HG03196 (cell line): ENCODE measurements at regions not wholly inside any gene's neighbourhood (a gene's known extent, or its start where the extent isn't known, plus 50 kb on each side); places are given as distances from the start of the nearest gene placed in this dataset.

Source experiments
- ATAC-seq: cut with Tn5 transposase; IDR thresholded peaks from one replicate; pipeline ENCODE4 v1.9.1; 2021; ENCODE audit not compliant: unreplicated experiment

- no peak for ATAC-seq
Observed at GRCh38 chr5:175054243-175054642, 329.9 kb downstream of the MSX2 start.

GRCh38 chr5:175052351-175052750, 328.0 kb downstream of the MSX2 start:
- ATAC-seq, result no peak

DNA sequence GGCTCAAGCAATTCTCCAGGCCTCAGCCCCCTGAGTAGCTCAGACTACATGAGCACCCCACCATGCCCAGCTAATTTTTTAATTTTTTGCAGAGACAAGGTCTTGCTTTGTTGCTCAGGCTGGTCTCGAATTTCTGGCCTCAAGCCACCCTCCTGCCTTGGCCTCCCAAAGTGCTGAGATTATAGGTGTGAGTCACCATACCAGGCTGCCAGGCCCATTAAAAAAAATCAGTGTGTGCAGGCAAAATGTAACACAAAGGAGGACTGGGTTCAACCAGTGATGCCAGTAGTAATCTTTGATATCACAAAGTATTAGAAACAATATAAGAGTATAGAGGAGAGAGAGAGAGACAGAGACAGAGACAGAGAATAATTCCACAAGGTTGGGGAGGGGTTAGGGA, 322.7 kb downstream of the MSX2 start:
- no peak for ATAC-seq

DNA sequence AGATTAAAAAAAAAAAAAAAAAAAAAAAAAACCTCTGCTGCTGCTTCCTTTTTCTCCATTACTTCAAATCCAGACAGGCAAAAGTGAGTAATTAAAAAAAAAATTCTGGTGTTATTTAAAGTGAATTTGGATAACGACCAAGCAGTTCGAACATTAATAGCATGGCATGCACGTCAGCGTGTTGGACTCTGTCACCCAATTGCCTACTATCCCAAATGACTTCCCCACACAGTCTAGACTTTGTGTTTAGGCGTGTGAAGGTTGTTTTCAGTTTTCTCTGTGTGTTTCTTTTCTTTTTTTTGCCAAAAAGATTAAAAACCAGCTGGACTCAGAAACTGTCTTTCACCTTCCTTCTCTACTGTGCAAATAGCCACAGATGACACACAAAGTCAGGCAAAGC, 321.4 kb downstream of the MSX2 start:
- ATAC-seq, result no peak

- no peak for ATAC-seq
Observed at GRCh38 chr5:175037820-175038219, 313.4 kb downstream of the MSX2 start.

- ATAC-seq, result no peak
Observed at GRCh38 chr5:175035882-175036533, 311.6 kb downstream of the MSX2 start.

- no peak for ATAC-seq
Observed at GRCh38 chr5:175034924-175035323, 310.5 kb downstream of the MSX2 start.

- no peak for ATAC-seq
Observed at GRCh38 chr5:175032741-175033151, 308.4 kb downstream of the MSX2 start.

DNA sequence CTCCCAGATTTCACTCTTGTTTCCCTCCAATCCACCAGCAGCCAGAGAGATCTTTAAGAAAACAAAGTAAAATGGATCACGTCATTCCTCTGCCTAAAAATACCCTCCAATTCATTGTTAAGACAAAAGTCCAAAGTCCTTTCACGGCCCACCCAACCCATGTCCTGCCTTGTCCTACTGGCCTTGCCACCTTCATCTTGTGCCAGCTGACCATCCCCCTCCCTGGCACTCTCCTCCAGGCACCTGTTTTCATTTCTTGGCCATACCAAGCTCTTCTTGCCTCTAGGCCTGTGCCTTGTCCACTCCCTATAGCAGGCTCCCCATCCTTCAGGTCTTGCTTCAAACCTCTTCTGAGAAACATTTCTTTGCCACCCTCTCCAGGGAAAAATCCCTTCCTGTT, 307.6 kb downstream of the MSX2 start:
- ATAC-seq, result no peak

GRCh38 chr5:175027390-175027789, 303.0 kb downstream of the MSX2 start:
- ATAC-seq, result no peak

DNA sequence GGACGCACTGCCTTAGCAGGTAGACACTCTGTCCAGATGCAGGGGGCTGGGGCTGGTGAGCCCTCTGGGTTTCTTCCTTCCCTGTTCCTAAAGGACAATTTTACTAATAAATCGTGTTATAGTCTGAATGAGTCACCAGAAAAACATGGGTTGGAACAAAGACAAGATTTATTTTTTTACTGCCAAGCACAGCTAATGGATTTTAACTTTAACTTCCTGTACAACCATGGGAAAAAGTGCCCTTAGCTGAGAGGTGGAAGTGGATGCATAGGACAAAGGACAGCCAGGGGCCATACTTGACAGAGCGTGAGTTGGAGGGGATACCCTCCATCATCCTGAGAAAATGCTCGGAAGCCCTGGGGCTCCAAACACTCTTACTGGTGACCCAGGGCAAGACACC, 300.7 kb downstream of the MSX2 start:
- no peak for ATAC-seq

DNA sequence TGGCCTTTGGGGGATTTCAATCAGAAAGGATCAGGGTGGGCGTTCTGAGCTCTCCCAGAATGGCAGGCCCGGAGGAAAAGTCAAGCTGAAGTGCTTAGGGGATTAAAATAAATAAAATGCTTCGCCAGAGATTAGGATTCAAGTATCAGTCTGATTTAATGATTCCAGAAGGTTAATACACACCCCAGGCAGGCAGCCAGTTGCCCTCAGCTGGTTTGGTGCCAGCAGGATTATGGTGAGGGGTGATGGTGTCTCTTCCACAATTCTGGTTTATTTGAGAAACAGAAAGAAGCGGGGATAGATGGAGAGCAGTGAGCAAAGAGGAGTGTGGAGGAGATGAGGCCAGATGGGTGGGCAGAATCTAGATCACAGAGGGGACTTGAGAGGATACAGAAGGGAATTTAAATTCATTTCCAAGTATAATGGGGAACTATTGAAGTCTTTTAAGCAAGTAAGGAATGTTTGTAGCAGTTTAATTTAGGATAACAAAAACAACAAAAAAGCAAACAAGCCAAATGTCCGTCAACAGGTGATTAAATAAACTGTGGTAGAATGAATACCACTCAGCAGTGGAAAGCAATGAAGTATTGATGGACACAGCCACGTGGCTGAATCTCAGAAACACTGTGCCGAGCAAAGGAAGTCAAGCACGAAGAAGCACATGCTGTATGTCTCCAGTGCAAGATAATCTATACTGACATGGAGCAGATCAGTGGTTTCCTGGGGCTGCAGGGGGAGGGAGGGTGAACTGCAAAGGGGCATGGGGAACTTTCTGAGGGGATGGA, 297.7 kb downstream of the MSX2 start:
- ATAC-seq, result no peak

GRCh38 chr5:175021321-175021720, 296.9 kb downstream of the MSX2 start:
- ATAC-seq, result no peak

GRCh38 chr5:175015028-175015685, 290.8 kb downstream of the MSX2 start:
- no peak for ATAC-seq

DNA sequence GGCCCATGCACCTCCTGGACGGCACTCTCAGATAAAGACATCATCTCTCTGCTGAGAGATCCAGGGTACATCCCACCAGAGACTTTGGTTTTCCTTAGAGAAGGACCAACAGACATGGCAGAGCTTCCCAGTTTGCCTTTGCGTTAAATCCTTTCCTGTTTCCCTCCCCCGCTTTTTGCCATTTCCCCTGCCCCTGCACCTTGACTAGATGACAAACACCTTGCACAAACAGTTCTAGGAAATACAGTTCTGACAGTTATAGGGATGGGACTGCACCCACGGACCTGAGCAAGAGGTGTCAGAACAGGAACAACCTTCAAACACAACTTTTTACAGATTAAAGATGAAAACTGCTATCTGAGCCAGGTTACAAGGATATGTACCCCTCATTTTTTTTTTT, 288.9 kb downstream of the MSX2 start:
- no peak for ATAC-seq

DNA sequence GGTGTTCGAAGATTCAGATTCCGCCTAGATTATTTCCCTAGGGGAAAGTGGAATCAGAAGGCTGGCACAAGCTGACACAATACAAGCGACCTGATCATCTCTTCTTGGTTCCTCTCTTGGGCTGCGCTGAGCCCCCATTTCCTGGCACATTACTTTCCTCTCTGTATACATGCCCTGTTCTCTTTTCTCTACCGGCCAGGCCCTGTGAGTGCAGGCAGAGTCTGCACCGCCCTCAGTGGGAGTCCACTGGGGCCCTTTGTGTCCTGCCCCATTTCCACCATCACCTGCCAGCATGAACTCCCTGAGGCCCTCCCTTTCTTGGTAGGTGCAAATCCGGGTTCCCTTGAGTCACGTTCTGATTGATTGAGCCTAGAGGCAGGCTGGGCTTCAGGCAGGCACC, 287.9 kb downstream of the MSX2 start:
- no peak for ATAC-seq

- no peak for ATAC-seq
Observed at GRCh38 chr5:175003531-175003930, 279.1 kb downstream of the MSX2 start.

DNA sequence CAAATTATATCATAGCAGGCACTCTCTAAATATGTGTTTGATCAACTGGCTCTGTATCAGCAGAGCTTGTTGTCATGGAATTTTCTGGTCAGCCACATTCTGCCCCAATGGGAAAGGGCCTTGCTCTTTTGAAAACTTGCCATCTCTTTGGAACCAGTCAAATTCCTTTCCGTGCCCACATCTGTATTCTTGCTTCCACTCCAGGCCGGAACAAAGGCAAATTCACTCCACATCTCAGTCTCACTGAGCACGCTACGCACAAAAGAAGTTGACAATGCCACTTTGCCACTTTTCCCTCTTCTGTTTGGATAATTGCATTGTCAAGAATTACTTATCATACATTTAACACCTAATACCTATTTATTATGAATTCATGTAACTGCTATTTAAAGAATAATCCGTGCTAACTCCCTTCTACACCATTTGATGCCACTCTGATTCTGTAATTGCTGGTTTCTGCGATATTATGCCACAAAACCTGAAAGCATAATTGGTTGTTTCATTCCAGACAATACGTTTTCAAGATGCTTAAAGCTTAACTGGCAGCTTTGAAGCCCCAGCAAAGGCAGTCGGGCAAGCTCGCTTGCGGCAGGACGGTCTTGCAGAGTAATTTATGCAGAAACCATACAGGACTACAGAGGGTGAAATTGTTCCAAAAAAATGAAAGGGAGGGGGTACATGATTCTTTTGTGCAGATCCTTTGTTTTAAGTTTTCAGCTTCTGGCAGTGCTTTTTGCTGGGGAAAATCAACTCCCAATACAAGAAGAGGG, 277.7 kb downstream of the MSX2 start:
- no peak for ATAC-seq

GRCh38 chr5:175001311-175001710, 276.9 kb downstream of the MSX2 start:
- ATAC-seq, result no peak

DNA sequence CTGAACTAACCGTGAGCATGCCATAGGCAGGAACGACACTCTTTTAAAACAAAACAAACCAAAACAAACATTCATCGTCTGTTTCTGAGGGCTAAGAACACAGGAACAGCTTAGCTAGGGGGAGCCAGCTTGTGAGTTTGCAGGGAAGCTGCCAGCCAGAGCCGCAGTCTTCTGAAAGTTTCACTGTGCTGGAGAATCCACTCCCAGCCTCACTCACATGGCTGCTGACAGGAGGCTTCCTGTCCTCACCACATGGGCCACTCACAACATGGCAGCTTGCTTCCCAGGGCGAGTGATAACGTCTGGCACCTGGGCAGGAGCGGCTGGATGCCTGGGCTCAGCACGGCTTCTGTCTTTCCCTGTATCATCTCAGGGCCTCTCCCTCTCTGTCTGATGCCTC, 275.2 kb downstream of the MSX2 start:
- ATAC-seq, result no peak

DNA sequence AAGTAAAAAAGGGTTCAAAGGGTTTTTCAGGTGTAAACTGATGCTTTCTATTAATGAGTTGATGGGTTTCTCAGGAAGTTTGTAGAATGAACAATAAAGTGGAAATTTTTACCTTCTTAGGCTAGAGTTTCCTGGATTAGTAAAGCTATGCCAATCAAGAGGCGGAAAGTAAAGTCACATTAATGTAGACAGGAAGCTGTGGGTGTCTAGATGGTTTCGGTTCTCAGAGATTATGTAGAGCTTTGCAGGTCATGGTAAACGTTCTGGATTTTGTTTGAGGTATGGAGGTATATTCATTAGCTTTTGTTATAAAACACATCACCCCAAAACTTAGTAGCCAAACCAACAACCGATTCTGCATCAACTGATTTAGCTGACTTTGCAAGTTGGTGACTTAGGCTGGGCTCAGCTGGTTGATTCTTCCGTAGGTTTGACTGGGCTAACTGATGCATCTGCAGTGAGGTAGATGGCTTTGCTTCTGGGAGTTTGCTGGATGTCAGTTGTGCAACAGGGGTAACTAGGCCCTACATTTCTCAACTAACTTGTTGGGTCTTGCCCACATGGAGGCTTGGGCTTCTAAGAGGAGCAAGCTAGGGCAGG, 273.8 kb downstream of the MSX2 start:
- no peak for ATAC-seq
